Activated T-cell treated with anti-CD3 and anti-CD28 coated beads for 4 hours (primary cell): ENCODE measurements at regions not wholly inside any gene's neighbourhood (a gene's known extent, or its start where the extent isn't known, plus 50 kb on each side); places are given as distances from the start of the nearest gene placed in this dataset.

Experiments used
- DNase-seq: peaks from one replicate; pipeline ENCODE4 v3.0.0-alpha.2; 2020

DNA sequence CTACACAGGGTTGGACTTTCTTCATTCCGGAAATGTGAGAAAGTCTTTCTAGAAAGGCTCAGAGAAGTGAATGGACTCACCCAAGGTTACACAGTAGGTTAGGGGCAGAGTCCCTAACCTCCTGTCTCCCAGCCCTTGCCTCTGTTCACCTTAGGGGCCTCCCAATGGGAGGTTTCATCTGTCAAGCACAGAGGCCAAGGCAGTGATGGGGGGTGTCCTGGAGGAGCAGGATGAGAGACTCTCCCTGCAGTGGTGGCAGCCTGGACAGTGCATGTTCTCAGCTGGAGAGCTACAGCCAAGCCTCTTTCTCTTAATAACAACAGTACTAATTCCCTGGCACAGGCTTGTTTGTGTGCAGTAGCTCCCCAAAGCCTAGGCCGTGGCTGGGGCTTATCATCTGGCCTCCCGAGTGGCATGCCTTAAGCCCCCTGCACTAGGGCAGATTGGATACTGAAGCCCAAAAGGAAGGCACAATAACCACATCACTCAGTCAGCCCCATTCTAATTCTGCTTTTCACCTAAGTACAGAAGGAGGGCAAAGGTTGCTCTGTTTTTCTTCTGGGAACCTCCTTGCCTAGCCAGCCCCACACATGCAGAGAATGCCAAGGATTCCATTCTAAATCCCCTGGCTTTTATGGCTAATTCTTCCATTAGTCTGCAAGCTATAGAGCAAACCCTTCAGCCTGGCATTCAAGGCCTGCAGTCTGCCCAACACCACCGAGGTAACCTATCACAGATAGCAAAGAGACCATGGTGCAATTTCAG lies 50.2 kb upstream of the XPA start:
- DNase-seq = no peak

GRCh38 chr9:97748525-97748924 lies 51.4 kb upstream of the XPA start:
- DNase-seq = no peak

- DNase-seq = no peak
These were observed 52.8 kb upstream of the XPA start for GRCh38 chr9:97749928-97750327.

DNA sequence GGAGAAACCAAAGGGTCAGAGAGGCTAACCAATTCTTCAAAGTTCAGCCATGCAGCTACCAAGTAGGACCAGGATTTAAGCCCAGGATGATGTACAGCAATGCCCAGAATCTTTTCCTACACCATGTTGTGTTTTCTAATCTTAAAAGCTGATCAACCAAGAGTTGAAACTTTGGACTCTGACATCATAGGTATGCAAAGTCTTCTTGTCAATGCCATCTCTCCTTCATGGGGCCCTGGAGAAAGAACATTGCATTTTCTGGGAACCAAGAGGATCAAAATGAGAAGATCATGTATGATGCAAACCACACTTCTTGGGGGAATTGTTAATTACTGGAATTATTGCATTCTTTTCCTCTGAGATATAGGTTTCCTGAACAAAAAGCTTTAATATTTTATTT lies 54.4 kb upstream of the XPA start:
- DNase-seq = no peak

- no peak for DNase-seq
These were observed 55.1 kb upstream of the XPA start for GRCh38 chr9:97752274-97752673.

DNA sequence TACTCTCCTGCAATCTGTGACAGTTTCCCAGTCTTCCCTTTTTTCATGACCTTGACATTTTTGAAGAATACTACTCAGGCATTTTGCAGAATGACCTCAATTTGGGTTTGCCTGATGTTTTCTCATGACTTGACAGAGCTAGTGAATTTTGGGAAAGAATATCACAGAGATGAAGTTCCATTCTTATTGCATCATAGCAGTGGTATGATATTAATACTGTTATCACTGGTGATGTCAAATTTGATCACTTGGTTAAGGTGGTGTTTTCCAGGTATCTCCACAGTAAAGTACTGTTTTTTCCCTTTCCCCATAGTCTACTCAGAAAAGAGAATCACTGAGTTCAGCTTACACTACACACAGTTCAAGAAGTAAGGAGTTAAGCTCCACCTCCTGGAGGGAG lies 56.2 kb upstream of the XPA start:
- no peak for DNase-seq

GRCh38 chr9:97753975-97754374 lies 56.8 kb upstream of the XPA start:
- no peak for DNase-seq

DNA sequence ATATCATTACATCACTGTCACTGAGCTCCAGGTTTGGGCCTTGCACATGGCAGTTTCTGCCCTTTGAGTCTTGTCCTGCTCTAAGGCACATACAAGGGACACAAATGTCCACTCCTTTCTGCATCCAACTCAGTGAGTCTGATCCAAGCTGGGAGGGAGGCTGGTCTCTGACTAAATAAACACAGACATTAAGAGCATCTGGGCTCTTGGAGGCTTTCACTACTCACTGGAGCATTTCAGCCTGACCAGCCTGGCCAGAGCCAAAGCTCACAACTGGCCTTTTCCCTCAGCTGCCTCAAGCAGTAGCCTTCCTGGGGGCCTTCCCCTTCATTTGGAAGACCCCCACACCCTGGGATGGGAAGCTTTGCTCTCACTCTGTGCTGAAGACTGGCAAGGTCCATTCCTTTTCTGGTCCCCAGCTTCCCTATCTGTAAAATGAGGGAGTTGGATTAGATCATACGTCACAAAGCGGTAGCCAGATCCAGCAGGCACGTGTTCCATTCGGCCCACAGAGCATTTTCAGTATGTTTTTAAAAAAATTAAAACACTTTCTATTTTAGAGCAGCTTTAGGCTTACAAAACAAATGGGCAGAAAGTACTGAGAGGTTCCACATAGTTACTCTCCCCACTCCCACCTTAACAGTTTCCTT lies 58.6 kb upstream of the XPA start:
- DNase-seq = no peak

- DNase-seq = no peak
These were observed 59.9 kb upstream of the XPA start for GRCh38 chr9:97756991-97757390.

DNA sequence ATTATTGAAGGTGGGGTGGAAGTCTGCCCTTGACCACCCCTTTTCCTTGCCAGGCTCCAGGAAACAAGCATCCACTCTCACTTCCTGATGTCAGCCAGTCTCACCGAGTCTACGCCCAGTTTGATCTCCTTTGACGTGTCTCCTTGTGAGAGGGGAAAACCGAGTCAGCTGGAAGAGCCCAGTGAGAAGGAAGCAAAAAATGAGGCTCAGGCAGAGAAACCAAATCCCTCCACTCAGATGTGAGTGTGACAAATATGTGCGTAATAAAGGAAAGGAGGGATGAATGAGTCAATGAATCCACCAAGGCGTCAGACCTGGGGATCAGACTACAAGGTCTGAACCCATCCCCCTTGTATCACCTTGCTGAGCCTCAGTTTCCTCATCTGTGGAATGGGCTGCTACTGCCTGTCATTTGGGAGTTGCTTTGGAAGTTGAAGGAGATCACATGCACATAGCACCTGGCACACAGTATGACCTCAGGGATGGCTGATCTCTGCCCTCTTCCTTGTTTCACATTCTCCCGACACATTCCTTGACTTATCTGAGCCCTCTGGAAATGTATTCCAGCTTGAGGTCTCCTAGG lies 61.3 kb upstream of the XPA start:
- DNase-seq = no peak

GRCh38 chr9:97759581-97760288 lies 62.6 kb upstream of the XPA start:
- DNase-seq = no peak

DNA sequence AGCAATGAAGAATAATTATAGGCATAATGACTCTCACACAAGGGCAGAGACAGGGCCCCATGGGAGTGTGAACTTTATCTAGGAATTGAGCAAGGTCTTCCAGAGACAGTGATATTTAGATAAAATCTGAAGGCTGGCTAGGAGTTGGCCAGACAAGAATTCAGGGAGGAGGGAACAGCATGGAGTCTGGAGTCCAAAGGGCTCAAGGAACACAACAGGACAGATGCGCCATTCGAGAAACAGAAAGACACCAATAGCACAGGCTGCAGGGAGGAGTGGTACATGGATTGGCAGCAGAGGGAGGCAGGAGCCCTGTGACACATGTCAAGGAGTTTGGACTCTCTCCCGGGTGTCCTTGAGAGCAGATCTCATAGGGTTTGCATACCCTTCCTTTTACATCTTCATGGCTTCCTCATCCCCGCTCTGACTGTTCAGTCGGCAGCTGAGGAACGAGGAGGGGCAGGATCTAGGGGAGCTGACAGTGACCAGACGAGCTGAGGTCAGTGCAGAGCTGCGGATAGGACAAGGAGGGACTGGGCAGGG lies 64.0 kb upstream of the XPA start:
- DNase-seq = no peak

DNA sequence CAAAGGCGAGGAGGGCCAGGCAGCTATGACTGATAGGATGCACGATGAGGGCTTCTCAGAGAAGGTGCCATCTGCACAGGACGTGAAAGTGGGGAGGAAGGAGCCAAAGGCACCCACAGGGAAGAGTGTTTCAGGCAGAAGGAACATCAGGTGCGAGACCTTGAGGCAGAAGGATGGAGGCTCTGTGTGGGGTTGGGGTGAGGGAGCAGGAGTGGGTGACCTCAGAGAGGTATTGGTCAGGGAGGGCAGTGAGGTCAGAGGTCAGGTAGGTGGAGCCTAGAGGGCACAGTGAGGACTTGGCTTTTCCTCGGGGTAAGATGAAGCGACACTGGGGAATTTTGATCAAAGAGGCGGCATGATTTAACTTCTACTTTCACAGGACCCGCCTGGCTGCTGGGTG lies 64.7 kb upstream of the XPA start:
- DNase-seq = no peak

GRCh38 chr9:97763874-97764273 lies 66.7 kb upstream of the XPA start:
- DNase-seq = no peak

DNA sequence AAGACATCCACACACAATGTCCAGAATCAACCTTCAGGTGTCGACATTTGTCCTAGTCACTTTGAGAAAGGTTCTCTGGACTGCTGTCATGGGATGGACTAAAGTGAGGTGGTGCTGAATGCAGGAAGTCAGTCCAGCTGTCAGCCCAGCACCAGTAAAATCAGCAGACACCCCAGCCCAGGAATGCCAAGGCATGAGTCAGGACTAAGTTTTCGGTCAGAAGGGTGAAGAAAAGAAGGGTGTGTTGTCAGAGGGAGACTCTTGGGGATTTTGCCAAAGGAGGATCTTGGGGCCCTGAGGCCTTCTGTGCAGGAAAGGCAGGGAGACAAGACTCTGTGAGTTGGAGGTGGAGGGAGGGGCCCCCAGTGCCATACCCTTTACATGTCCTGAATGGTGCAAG lies 69.0 kb upstream of the XPA start:
- no peak for DNase-seq

- DNase-seq = no peak
These were observed 69.5 kb upstream of the XPA start for GRCh38 chr9:97766610-97767009.

DNA sequence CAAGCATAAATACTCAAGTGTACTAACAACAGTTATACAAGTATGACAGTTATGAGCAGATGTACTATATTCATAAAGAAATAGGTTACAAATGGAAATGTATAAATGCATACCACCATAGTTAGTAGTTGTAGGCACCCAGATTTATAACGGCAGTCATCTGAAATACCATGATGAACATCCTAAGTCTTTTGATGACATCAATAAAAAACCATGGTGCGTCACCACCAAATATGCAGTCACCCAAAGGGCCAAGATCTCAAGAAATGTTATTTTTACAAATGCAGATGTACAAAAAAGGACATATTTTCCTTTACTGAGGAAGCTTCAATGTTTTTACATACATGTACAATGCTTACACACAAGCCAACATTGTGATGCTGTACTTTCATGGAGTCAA lies 70.8 kb upstream of the XPA start:
- DNase-seq = no peak

- DNase-seq = no peak
These were observed 71.6 kb upstream of the XPA start for GRCh38 chr9:97768746-97769145.

- no peak for DNase-seq
These were observed 72.1 kb upstream of the XPA start for GRCh38 chr9:97769208-97769607.

DNA sequence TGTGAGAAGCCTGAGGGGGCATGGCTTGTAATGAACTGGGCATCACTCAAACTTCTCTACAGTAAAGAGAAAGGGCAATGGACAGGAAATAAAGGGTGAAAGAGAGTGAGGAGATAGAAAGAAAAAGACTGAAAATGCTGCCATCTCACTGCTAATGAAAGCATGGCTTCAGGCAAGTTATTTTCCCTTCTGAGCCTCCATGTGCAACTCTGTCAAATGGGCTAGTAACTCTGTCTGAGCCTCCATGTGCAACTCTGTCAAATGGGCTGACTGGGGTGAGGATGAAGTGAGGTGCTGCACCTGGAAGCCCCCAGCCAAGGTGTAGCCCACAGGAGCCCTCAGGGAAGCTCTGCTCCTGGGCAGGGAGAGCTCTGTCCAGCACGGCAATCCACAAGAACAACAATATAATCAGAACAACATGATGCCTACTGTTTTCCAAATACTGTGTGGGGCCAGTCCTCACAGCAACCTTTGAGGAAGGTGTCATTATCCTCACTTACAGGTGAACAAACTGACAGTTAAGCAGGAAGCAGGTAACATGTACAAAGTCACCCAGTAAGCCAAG lies 73.8 kb upstream of the XPA start:
- no peak for DNase-seq

GRCh38 chr9:97771641-97772040 lies 74.5 kb upstream of the XPA start:
- DNase-seq = no peak

DNA sequence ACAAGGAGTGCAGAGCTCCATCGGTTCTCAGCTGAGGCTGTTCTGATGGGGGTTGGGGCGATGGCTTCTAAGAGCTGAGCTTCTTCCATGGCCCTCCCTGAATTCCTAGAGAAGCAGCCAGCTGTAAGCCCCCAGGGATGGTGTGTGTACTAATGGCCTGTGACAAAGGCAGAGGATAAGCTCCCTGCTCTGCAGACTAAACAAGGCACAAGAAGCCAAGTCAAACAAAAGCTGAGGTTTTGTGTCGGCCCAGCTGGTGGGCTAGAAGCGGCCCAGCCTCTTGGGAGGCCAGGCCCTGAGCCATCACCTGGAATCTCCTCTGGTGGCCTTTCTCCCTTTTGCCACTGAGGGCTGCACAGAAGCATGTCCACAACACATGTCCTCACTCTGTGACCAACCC lies 75.0 kb upstream of the XPA start:
- no peak for DNase-seq

DNA sequence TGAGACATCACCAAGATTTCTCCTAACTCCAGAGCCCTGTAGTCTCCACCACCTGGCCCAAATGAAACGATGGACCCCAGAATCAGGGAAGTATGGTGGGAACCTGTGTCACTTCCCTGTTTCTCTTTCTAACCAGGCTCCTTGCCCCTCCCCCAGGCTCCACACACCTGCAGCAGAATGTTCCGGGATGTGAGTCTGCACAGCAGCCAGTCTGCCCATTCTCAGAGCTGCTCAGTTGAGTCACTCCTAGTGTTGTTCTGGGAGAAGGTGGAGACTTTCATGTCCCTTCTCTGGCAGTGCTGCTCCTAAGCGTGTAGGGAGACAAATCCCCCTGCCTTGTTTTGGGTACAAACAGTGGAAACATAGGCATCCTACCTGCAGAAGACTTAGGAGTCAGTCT lies 76.0 kb upstream of the XPA start:
- DNase-seq = no peak
